Urinary bladder (tissue), 3 donors: ENCODE measurements at regions not wholly inside any gene's neighbourhood (a gene's known extent, or its start where the extent isn't known, plus 50 kb on each side); places are given as distances from the start of the nearest gene placed in this dataset.

Experiments
- DNase-seq: peaks from one replicate; pipeline ENCODE4 v3.0.0-alpha.2; 2015; ENCODE audit errors: extremely low spot score
- H3K27ac ChIP-seq: one replicate; pipeline ENCODE4 v1.5.1; 2013; ENCODE audit warnings: low read depth, mild to moderate bottlenecking, moderate library complexity
- H3K36me3 ChIP-seq: one replicate; pipeline ENCODE4 v1.6.1; 2013; ENCODE audit warnings: mild to moderate bottlenecking, moderate library complexity; ENCODE audit not compliant: insufficient read depth
- H3K4me1 ChIP-seq: one replicate; pipeline ENCODE4 v1.6.1; 2013; ENCODE audit warnings: mild to moderate bottlenecking, moderate library complexity; ENCODE audit not compliant: insufficient read depth
- H3K4me3 ChIP-seq: one replicate; pipeline ENCODE4 v1.5.1; 2013; ENCODE audit warnings: low read depth, low read length
- WGBS: extraction: QIAGEN DNeasy Blood & Tissue Kit; methylation state at CpG from one replicate; pipeline ENCODE4 v1.1.7; 2013; 5-methylcytosine and 5-hydroxymethylcytosine counted together
- donor health status: healthy with polysubstance abuse.
- donor health status: healthy.

DNA sequence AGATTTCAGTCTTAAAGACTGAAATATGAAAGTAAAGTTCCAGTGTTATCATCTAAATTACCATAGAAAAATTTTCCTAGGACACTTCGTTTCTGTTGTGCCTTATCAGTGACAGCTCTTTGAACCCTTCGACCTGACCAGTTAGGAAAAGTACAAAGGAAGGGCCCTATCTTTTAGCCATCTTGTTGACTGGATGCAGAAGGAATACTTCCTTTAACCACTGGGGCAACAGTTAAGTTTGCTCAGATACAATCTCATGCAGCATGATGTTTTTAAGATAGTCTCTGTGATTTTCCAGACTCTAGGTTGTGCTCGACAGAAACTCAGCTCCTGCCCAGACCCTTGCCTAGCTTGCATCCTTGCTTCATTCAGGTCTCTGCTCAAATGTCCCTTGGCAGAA lies 210.5 kb upstream of the RPS6KA3 start:
- no peak overlapping the region for H3K27ac ChIP-seq
- H3K4me1 ChIP-seq = no peaks in the 10 kb centered on the region
- no peak for DNase-seq
- 43% methylated on average over 3 of the region's 3 CpGs for WGBS
- H3K4me3 ChIP-seq = no peak overlapping the region
- H3K36me3 ChIP-seq = no peaks in the 10 kb centered on the region

DNA sequence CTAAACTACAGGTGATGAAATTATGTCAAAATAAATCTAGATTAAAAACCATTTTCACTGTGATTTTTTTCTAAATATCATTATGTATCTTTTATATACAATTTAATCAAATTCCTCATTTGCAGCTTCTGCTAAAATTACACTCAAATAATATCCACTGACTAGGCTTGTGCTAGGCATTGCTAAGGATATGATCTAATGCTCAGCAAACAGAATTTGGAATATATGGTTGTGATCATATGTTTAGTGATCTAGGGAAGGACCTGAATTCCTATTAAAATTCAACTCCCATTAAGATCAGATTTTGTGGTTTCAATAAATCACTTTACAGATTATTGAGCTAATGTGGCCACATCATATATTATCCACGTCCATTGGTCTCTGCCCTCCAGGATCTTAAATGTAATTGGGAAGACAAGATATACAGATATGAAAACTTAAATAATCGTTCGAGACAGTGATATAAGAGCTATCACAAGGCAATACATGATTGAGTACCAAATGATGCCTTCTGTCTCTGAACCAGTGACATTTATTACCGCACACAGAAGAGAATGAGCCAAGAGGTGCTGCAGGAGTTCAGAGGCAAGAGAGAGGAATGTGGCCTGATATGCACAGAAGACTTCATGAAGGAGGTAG lies 206.0 kb upstream of the RPS6KA3 start:
- 81% methylated on average over 4 of the region's 4 CpGs for WGBS
- H3K27ac ChIP-seq = no peak overlapping the region
- no peaks in the 10 kb centered on the region for H3K36me3 ChIP-seq
- H3K4me3 ChIP-seq = no peak overlapping the region
- no peak for DNase-seq
- H3K4me1 ChIP-seq = no peaks in the 10 kb centered on the region

DNA sequence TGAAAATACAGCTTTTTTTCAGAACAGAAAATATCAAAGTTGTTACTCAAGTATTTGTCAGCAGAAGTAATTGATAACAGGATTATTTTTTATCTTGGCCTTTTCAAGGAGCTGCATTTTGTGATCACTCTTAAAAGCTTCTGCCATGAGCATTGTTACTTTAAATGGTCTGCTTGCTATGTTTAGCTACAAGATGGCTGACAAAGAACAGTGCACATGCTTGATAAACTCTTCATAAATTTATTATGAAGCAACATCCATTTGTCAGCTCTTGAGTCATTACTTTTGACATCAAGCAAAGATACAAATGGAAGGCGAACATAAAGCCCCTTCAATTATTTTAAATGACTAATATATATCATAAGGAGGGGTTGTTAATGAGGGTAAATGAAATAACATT lies 205.4 kb upstream of the RPS6KA3 start:
- Histone ChIP-seq H3K4me1 (no peaks in the 10 kb centered on the region), H3K4me3 (no peak overlapping the region), H3K36me3 (no peaks in the 10 kb centered on the region), H3K27ac (no peak overlapping the region)
- no peak for DNase-seq
- WGBS = 67% methylated on average over 1 of the region's 1 CpG

DNA sequence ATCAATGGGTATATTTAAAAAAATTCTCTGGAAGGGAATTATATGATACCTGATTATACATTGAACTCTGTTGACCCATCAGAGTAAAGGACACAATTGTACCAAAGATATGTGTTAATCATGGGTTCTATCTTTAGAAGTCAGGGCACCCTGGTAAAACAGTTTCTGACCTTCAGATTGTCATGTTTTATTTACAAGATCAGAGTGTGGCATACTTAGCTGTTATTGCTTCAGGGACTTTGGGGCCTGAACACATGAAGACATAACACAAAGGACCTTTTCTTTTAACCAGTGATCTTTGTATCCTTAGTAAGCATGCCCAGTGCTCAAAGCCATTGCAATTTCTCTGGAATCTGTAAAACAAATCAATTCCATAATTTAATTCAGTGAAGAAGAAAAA lies 204.8 kb upstream of the RPS6KA3 start:
- Histone ChIP-seq H3K36me3 (no peaks in the 10 kb centered on the region), H3K27ac (no peak overlapping the region), H3K4me3 (no peak overlapping the region), H3K4me1 (no peaks in the 10 kb centered on the region)
- DNase-seq = no peak

DNA sequence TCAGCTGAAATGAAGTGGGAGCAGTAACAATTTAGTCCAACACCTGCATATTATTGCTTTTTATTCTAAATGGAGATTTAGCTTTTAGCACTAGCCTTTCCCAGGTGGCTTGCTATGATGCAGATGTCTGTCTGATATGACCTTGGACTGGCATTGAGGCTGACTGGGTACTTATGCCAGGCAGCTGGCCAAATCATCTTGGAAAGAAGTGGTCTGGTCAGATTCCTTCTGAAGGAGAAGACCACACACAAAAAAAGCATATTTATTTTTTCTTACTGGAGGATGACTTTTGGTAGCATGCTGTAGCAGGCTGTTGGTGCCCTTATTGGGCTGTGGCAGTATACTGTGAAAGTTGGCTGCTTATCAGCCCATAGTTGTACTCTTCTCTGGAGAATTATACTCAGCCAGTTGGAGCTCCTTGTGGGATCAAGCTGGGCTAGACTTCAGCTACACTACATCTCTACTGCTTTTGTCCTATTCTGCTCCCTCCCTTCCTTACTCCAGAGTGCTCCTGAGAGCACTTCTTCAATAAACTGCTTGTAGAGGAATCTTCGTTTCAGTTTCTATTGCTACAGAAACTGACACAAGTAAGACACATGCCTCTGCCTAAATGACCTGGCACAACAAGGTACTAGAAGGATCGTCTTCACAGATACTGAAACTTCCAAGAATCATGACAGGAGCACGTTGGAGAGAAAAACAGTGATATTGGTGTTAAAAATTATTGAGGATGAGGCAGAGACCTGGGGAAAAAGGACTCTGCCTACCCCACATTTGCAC lies 196.8 kb upstream of the RPS6KA3 start:
- no peak overlapping the region for H3K4me3 ChIP-seq
- no peak for DNase-seq
- WGBS = 82% methylated on average over 3 of the region's 3 CpGs
- H3K36me3 ChIP-seq = no peaks in the 10 kb centered on the region
- no peaks in the 10 kb centered on the region for H3K4me1 ChIP-seq
- H3K27ac ChIP-seq = no peak overlapping the region

DNA sequence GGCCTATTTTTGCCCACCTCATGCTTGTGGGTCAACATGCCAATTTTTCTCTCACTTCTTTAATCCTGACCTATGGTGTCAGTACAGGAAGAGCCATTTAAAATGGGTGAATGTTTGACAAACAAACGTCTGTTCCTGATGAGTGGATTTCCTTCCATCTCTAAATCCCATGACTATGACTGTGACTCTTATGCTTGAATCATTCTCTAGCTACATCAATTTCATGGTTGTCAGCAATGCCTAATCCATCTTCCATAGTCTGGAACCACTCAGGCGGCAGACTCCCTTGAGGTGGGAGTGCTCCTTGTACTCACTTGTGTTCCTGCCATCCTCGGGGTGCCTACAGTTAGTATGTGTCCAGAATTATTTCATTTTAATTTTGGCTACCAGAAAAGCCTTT lies 194.9 kb upstream of the RPS6KA3 start:
- no peak overlapping the region for H3K4me3 ChIP-seq
- DNase-seq = no peak
- no peak overlapping the region for H3K27ac ChIP-seq
- H3K4me1 ChIP-seq = no peaks in the 10 kb centered on the region
- H3K36me3 ChIP-seq = no peaks in the 10 kb centered on the region
- WGBS = 69% methylated on average over 3 of the region's 3 CpGs

DNA sequence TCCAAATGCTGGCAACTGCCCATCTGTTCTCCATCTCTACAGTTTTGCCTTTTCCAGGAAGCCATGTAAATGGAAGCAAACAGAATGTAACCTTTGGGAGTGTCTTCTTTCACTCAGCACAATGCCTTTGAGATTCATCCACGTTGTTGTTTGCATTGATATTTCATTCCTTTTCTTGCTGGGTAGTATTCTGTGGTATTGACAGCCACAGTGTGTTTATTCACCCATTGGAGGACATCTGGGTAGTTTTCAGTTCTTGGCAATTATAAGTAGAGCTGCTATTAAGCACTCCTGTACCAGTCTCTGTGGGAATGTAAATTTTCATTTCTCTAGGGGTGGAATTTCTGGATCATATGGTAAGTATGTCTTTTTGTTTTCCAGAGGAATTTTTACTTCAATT lies 194.3 kb upstream of the RPS6KA3 start:
- Histone ChIP-seq H3K27ac (no peak overlapping the region), H3K36me3 (no peaks in the 10 kb centered on the region), H3K4me3 (no peak overlapping the region), H3K4me1 (no peaks in the 10 kb centered on the region)
- no peak for DNase-seq
- WGBS = 38% methylated on average over 1 of the region's 1 CpG

DNA sequence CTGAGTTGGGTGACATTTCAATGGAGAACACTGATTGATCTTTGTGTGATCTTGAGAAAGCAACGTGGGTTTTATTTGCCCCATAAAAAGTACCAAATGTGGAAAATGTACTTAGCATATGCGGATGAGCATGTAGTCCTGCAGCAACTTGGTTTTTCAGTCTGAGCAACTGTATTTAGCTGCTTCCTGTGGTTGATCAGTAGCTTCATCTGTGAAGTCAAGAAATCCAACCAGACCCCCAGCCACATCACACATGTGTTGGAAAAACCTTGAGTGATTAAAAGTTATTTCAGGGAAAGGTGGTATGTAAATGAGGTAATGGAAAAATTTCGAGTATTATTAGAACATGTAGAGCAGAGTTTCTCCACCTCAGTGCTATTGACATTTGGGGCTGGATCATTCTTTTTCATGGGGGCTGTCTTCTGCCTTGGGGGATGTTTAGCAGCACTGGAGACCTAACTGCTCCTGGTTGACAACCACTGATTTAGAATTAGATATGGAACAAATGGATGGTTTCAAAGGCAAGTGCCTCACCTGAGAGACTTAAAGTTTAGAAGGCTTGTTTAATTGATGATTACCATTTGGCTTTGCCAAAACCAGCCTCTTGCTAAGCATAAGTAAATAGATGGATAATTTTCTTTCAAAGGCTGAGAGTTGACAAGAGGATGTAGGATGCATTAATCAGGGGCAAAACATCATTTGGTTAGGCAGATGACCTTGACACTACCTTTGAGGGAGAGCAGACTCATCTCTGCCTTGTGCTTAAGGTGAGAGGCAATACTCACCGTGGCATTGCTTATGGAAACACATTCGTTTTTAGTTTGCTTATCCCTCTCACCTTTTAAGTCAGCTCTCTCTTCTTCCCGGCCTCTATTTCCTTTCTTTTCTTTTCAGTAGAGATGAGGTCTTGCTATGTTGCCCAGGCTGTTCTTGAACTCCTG lies 193.0 kb upstream of the RPS6KA3 start:
- no peak for DNase-seq
- 73% methylated on average over 6 of the region's 6 CpGs for WGBS
- Histone ChIP-seq H3K4me1 (no peaks in the 10 kb centered on the region), H3K4me3 (no peak overlapping the region), H3K27ac (no peak overlapping the region), H3K36me3 (no peaks in the 10 kb centered on the region)

DNA sequence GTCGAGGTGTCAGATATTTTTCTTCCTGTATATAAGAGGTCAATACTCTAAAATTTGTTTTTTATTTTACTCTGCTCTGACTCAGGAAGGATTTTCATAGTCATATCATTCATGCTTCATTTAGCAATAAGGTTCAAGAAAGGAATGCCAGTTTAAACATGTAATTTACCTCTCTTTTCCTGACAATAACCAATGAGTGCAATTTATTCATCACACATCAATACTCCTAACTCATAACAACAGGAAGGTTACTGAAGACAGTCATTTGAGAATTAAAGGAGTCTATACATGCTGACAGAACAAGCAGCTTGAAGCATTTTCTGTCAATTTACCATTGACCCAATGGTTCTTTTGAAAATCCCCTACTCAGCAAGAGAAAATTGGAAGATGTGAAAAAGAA lies 190.3 kb upstream of the RPS6KA3 start:
- no peak overlapping the region for H3K4me3 ChIP-seq
- 85% methylated on average over 1 of the region's 1 CpG for WGBS
- no peaks in the 10 kb centered on the region for H3K4me1 ChIP-seq
- DNase-seq = no peak
- H3K27ac ChIP-seq = no peak overlapping the region
- H3K36me3 ChIP-seq = no peaks in the 10 kb centered on the region

DNA sequence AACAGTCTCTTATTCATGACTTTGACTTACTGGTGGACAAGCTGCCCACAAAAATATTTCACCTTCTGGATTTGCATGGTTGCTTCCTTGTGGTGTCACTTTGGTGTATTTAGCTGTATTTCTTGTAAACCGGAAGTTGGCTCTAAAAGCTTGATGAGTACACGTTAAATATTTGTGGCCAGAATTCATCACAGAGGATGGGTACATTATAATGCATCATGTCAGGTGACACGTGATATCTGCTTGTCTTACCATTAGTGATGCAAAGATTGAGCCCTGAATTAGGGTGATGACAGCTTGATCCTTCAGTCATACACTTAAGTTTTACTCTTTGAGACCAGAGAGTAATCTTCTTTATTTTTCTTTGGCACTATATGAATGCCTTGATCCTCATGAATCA lies 188.3 kb upstream of the RPS6KA3 start:
- H3K4me1 ChIP-seq = no peaks in the 10 kb centered on the region
- H3K4me3 ChIP-seq = no peak overlapping the region
- no peak overlapping the region for H3K27ac ChIP-seq
- H3K36me3 ChIP-seq = no peaks in the 10 kb centered on the region
- no peak for DNase-seq
- WGBS = 66% methylated on average over 3 of the region's 3 CpGs

DNA sequence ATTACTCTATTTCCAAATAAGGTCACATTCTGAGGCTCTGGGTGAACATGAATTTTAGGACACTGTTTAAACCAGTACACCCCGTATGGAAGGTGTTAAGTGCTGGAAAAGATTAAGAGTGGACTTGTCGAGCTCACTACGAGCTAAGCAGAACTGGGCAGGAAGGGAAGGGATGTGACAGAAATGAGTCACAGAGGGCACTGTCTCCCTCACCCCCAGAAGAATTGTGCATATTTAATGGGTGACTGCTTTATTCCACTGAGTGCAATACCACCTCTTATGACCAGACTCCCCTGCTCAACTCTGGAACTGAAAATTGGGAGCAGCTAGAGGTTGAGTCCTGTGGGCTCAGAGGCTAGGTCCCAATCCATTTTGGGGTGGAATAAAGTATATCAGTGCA lies 187.4 kb upstream of the RPS6KA3 start:
- 29% methylated on average over 3 of the region's 3 CpGs for WGBS

DNA sequence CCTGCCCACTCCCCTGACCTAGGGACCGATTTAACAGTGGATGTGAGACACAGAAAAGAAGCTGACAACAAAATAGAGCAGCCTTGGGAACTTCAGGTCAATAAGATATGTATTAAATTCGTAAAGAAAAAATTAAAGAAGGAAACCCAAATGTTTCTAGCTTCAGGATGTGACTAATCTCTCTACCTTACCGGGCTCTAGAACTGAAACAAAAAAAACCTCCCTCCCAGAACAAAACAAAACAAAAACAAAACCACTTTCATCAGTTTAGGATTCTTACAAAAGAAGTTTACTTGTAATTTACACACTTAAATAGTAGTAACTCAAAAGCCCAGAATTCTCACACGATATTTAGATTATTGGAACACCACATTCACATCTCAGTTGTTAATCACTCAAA lies 185.8 kb upstream of the RPS6KA3 start:
- H3K4me3 ChIP-seq = no peak overlapping the region
- no peaks in the 10 kb centered on the region for H3K36me3 ChIP-seq
- no peak overlapping the region for H3K27ac ChIP-seq
- no peaks in the 10 kb centered on the region for H3K4me1 ChIP-seq
- no peak for DNase-seq
- 70% methylated on average over 4 of the region's 4 CpGs for WGBS

More for the DNA sequence above, 187.4 kb upstream of the RPS6KA3 start:
- Histone ChIP-seq H3K36me3 (no peaks in the 10 kb centered on the region), H3K4me3 (no peak overlapping the region), H3K4me1 (no peaks in the 10 kb centered on the region), H3K27ac (no peak overlapping the region)
- DNase-seq = no peak

DNA sequence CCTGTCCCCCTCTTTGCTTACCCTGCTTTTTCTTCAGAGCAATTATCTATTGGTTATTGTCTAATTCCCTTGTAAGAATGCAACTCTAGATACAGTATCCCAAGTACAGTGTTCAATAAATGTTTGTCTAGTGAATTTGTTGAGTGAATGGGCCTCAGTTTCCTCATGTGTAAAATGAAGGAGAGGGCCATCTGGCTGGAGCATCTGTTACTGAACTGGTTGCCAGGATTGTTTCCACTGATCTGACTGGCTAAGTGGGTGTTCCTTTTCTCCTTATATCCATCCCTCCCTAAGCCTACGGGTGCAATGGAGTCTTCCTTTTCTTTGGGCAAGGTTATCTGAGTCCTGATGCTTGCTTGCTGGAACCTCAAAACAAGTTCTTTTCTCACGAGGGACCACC lies 185.2 kb upstream of the RPS6KA3 start:
- Histone ChIP-seq H3K27ac (no peak overlapping the region), H3K4me1 (no peaks in the 10 kb centered on the region), H3K36me3 (no peaks in the 10 kb centered on the region), H3K4me3 (no peak overlapping the region)
- WGBS = 83% methylated on average over 2 of the region's 2 CpGs
- DNase-seq = no peak

DNA sequence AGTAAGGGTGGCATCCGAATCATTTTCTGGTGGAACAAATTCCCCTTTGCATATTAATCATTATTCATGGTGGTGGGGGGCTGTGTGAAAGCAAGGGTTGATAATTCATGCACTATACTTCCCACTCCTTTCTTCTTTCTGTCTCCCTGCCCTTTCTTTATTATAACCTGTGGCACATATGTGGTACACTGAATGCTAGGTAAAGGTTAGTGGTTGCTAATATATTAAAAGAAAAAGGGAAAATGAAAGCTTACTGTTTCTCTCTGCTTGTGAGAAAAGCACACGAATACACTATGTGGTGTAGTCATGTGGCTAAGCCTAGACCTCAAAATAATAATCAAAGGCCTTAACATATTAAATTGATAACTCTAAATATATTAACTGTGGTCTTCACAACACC lies 178.4 kb upstream of the RPS6KA3 start:
- 85% methylated on average over 2 of the region's 2 CpGs for WGBS
- Histone ChIP-seq H3K4me3 (no peak overlapping the region), H3K4me1 (no peaks in the 10 kb centered on the region), H3K36me3 (no peaks in the 10 kb centered on the region), H3K27ac (no peak overlapping the region)
- no peak for DNase-seq
